ENCODE measurements at regions not wholly inside any gene's neighbourhood (a gene's known extent, or its start where the extent isn't known, plus 50 kb on each side); places are given as distances from the start of the nearest gene placed in this dataset.
"Not testable (repeated sequence)": the region's sequence is repeated elsewhere in the genome, so short reads cannot be mapped to it uniquely, and the experiment has no call there.

DNA sequence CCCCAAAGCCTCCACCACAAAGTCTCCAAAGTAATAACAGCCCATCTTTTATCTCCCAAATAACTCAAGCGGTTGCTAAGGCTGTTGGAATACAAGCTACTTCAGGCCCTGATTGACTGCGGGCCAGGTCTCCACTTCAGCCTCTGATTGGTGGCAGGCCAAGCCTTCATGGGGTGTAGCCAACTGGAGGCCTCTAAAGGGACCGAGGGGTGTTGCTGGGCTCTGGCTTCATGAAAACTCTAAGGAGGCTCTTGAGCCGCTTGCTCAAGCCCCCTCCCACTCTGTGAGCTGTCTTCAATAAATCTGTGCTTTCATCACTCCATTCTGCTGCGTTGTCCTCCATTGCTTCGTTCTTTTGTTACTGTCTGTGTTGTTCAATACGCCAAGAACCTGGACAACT is 487.2 kb downstream of the XYLT1 start:
- Histone ChIP-seq H3K4me1 (ENCODE audit: control insufficient read depth, insufficient read depth, low read length) (no peaks in the 10 kb centered on the region), H3K4me3 (ENCODE audit: low read depth, low read length) (no peak overlapping the region), H3K9me3 (ENCODE audit: control insufficient read depth, insufficient read depth, low read depth, low read length) (0 out of 2 replicates have a peak, but pooled peaks cover 3% of the 10 kb centered on the region), H3K27ac (ENCODE audit: low read depth, low read length) (no peak overlapping the region), H3K27me3 (ENCODE audit: control insufficient read depth, insufficient read depth, low read length) (no peaks in the 10 kb centered on the region), H3K36me3 (ENCODE audit: control insufficient read depth, insufficient read depth, low read length) (no peaks in the 10 kb centered on the region), H3K9ac (ENCODE audit: low read length) (no peak overlapping the region)

GRCh38 chr16:16984091-16984490 is 486.7 kb downstream of the XYLT1 start:
- H3K27me3 ChIP-seq (ENCODE audit: control insufficient read depth, insufficient read depth, low read length); H3K4me3 ChIP-seq (ENCODE audit: low read depth, low read length); H3K9me3 ChIP-seq (ENCODE audit: control insufficient read depth, insufficient read depth, low read depth, low read length); H3K4me1 ChIP-seq (ENCODE audit: control insufficient read depth, insufficient read depth, low read length); H3K36me3 ChIP-seq (ENCODE audit: control insufficient read depth, insufficient read depth, low read length); H3K9ac ChIP-seq (ENCODE audit: low read length); H3K27ac ChIP-seq (ENCODE audit: low read depth, low read length): not testable (repeated sequence)

DNA sequence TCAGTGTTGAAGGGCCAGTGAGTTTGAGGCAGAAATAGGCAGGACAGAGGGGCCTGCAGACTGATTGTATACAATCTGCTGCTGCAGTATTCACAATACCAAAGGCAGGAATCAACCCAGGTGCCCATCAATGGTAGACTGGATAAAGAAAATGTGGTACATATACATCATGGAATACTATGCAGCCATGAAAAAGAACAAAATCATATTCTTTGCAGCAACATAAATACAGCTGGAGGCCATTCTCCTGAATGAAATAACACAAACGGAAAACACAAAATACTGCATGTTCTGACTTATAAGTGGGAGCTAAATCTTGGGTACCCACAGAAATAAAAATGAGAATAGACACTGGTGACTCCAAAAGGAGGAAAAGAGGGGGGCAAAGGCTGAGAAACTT is 485.1 kb downstream of the XYLT1 start:
- H3K27me3 ChIP-seq (ENCODE audit: control insufficient read depth, insufficient read depth, low read length): no peaks in the 10 kb centered on the region
- H3K36me3 ChIP-seq (ENCODE audit: control insufficient read depth, insufficient read depth, low read length): no peaks in the 10 kb centered on the region
- no peak overlapping the region for H3K4me3 ChIP-seq (ENCODE audit: low read depth, low read length)
- no peak overlapping the region for H3K27ac ChIP-seq (ENCODE audit: low read depth, low read length)
- no peaks in the 10 kb centered on the region for H3K4me1 ChIP-seq (ENCODE audit: control insufficient read depth, insufficient read depth, low read length)
- no peak overlapping the region for H3K9ac ChIP-seq (ENCODE audit: low read length)
- H3K9me3 ChIP-seq (ENCODE audit: control insufficient read depth, insufficient read depth, low read depth, low read length): 0 out of 2 replicates have a peak, but pooled peaks cover 3% of the 10 kb centered on the region

DNA sequence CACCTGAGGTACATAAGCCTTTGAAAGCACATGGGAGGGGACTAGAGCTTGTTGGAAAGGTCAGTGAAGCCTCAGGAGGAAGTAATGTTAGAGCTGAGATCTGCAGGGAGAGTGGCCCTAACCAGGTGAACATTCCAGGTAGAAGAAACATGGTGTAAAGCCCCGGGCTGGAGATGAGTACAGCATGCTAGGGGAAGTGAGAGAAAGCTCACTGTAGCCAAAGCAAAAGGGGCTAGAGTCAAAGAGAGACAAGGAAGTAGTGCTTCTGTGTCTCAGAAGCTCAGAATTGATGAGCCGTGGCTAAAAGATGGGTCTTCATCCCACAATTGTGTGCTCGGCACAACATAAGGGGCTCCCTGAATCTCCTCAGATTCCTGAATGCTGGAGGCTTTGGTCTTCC is 481.8 kb downstream of the XYLT1 start:
- H3K9me3 ChIP-seq (ENCODE audit: control insufficient read depth, insufficient read depth, low read depth, low read length): 0 out of 2 replicates have a peak, but pooled peaks cover 3% of the 10 kb centered on the region
- H3K36me3 ChIP-seq (ENCODE audit: control insufficient read depth, insufficient read depth, low read length): no peaks in the 10 kb centered on the region
- H3K4me3 ChIP-seq (ENCODE audit: low read depth, low read length): no peak overlapping the region
- no peak overlapping the region for H3K27ac ChIP-seq (ENCODE audit: low read depth, low read length)
- no peaks in the 10 kb centered on the region for H3K4me1 ChIP-seq (ENCODE audit: control insufficient read depth, insufficient read depth, low read length)
- no peaks in the 10 kb centered on the region for H3K27me3 ChIP-seq (ENCODE audit: control insufficient read depth, insufficient read depth, low read length)
- H3K9ac ChIP-seq (ENCODE audit: low read length): no peak overlapping the region

- no peaks in the 10 kb centered on the region for H3K36me3 ChIP-seq (ENCODE audit: control insufficient read depth, insufficient read depth, low read length)
- H3K27me3 ChIP-seq (ENCODE audit: control insufficient read depth, insufficient read depth, low read length): no peaks in the 10 kb centered on the region
- no peak overlapping the region for H3K27ac ChIP-seq (ENCODE audit: low read depth, low read length)
- no peaks in the 10 kb centered on the region for H3K4me1 ChIP-seq (ENCODE audit: control insufficient read depth, insufficient read depth, low read length)
- H3K4me3 ChIP-seq (ENCODE audit: low read depth, low read length): no peak overlapping the region
- H3K9ac ChIP-seq (ENCODE audit: low read length): no peak overlapping the region
- H3K9me3 ChIP-seq (ENCODE audit: control insufficient read depth, insufficient read depth, low read depth, low read length): 0 out of 2 replicates have a peak, but pooled peaks cover 3% of the 10 kb centered on the region
These were observed 481.4 kb downstream of the XYLT1 start for GRCh38 chr16:16989368-16989767.

- Histone ChIP-seq H3K36me3 (ENCODE audit: control insufficient read depth, insufficient read depth, low read length) (no peaks in the 10 kb centered on the region), H3K27ac (ENCODE audit: low read depth, low read length) (no peak overlapping the region), H3K9me3 (ENCODE audit: control insufficient read depth, insufficient read depth, low read depth, low read length) (no peaks in the 10 kb centered on the region), H3K4me1 (ENCODE audit: control insufficient read depth, insufficient read depth, low read length) (no peaks in the 10 kb centered on the region), H3K9ac (ENCODE audit: low read length) (no peak overlapping the region), H3K27me3 (ENCODE audit: control insufficient read depth, insufficient read depth, low read length) (no peaks in the 10 kb centered on the region), H3K4me3 (ENCODE audit: low read depth, low read length) (no peak overlapping the region)
These were observed 479.0 kb downstream of the XYLT1 start for GRCh38 chr16:16991711-16992110.

GRCh38 chr16:16992975-16993765 is 477.6 kb downstream of the XYLT1 start:
- Histone ChIP-seq H3K27ac (ENCODE audit: low read depth, low read length) (no peak overlapping the region), H3K4me3 (ENCODE audit: low read depth, low read length) (no peak overlapping the region), H3K36me3 (ENCODE audit: control insufficient read depth, insufficient read depth, low read length) (no peaks in the 10 kb centered on the region), H3K27me3 (ENCODE audit: control insufficient read depth, insufficient read depth, low read length) (no peaks in the 10 kb centered on the region), H3K9me3 (ENCODE audit: control insufficient read depth, insufficient read depth, low read depth, low read length) (no peaks in the 10 kb centered on the region), H3K4me1 (ENCODE audit: control insufficient read depth, insufficient read depth, low read length) (no peaks in the 10 kb centered on the region), H3K9ac (ENCODE audit: low read length) (no peak overlapping the region)

DNA sequence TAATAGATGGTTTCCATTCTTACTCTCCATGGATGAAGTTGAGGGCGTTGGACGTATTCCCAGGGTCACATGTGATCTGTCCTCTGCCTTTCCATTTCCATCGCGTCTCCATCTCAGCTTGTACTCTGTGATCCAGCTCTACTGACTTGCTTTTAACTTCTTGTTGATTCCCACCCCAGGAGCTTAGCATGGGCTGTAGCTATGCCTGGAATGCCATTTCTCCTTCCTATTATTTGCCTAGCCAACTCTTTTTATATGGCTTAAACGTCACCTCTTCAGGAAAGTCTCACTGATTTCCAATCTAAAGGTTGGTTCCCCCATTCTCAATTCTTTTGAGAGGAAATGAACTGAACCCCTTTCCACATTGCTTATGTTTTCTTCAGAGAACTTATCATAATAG is 475.9 kb downstream of the XYLT1 start:
- Histone ChIP-seq H3K4me3 (ENCODE audit: low read depth, low read length) (no peak overlapping the region), H3K27me3 (ENCODE audit: control insufficient read depth, insufficient read depth, low read length) (no peaks in the 10 kb centered on the region), H3K9ac (ENCODE audit: low read length) (no peak overlapping the region), H3K27ac (ENCODE audit: low read depth, low read length) (no peak overlapping the region), H3K4me1 (ENCODE audit: control insufficient read depth, insufficient read depth, low read length) (no peaks in the 10 kb centered on the region), H3K36me3 (ENCODE audit: control insufficient read depth, insufficient read depth, low read length) (no peaks in the 10 kb centered on the region), H3K9me3 (ENCODE audit: control insufficient read depth, insufficient read depth, low read depth, low read length) (no peaks in the 10 kb centered on the region)

GRCh38 chr16:16996827-16997226 is 473.9 kb downstream of the XYLT1 start:
- Histone ChIP-seq H3K27me3 (ENCODE audit: control insufficient read depth, insufficient read depth, low read length) (no peaks in the 10 kb centered on the region), H3K9me3 (ENCODE audit: control insufficient read depth, insufficient read depth, low read depth, low read length) (no peaks in the 10 kb centered on the region), H3K36me3 (ENCODE audit: control insufficient read depth, insufficient read depth, low read length) (no peaks in the 10 kb centered on the region), H3K4me3 (ENCODE audit: low read depth, low read length) (no peak overlapping the region), H3K9ac (ENCODE audit: low read length) (no peak overlapping the region), H3K4me1 (ENCODE audit: control insufficient read depth, insufficient read depth, low read length) (no peaks in the 10 kb centered on the region), H3K27ac (ENCODE audit: low read depth, low read length) (no peak overlapping the region)

DNA sequence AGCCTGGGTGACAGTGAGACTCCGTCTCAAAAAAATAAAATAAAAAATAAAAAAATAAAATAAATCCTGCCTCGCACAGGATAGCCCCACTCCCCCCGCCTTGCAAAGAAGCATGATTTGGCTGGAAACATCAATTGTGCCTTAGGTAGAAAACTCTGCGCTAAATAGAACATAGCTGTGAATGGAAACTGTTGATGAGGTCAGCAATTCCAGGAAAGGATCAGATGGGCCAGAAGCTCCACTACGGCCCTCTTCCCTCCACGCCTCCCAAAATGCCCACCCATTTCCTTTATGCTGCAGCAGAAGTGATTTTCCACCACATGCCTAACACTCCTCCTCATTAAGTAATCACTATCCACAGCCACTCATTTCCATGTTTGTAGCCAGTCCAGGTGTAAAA is 473.4 kb downstream of the XYLT1 start:
- Histone ChIP-seq H3K4me1 (ENCODE audit: control insufficient read depth, insufficient read depth, low read length) (no peaks in the 10 kb centered on the region), H3K4me3 (ENCODE audit: low read depth, low read length) (no peak overlapping the region), H3K9ac (ENCODE audit: low read length) (no peak overlapping the region), H3K27ac (ENCODE audit: low read depth, low read length) (no peak overlapping the region), H3K9me3 (ENCODE audit: control insufficient read depth, insufficient read depth, low read depth, low read length) (no peaks in the 10 kb centered on the region), H3K36me3 (ENCODE audit: control insufficient read depth, insufficient read depth, low read length) (no peaks in the 10 kb centered on the region), H3K27me3 (ENCODE audit: control insufficient read depth, insufficient read depth, low read length) (no peaks in the 10 kb centered on the region)

- H3K27ac ChIP-seq (ENCODE audit: low read depth, low read length): no peak overlapping the region
- H3K36me3 ChIP-seq (ENCODE audit: control insufficient read depth, insufficient read depth, low read length): no peaks in the 10 kb centered on the region
- H3K9ac ChIP-seq (ENCODE audit: low read length): no peak overlapping the region
- no peaks in the 10 kb centered on the region for H3K27me3 ChIP-seq (ENCODE audit: control insufficient read depth, insufficient read depth, low read length)
- no peak overlapping the region for H3K4me3 ChIP-seq (ENCODE audit: low read depth, low read length)
- no peaks in the 10 kb centered on the region for H3K4me1 ChIP-seq (ENCODE audit: control insufficient read depth, insufficient read depth, low read length)
- H3K9me3 ChIP-seq (ENCODE audit: control insufficient read depth, insufficient read depth, low read depth, low read length): no peaks in the 10 kb centered on the region
These were observed 469.3 kb downstream of the XYLT1 start for GRCh38 chr16:17001471-17001870.

All from HUES6 (cell line).